ENCODE measurements at regions not wholly inside any gene's neighbourhood (a gene's known extent, or its start where the extent isn't known, plus 50 kb on each side); places are given as distances from the start of the nearest gene placed in this dataset.

GRCh38 chr2:129103936-129104878 is 785.5 kb upstream of the HS6ST1 start:
- Histone ChIP-seq H3K36me3 (ENCODE audit: control insufficient read depth, insufficient read depth, low read length) (no peaks in the 10 kb centered on the region), H3K9ac (ENCODE audit: insufficient read depth, low read length) (no peak overlapping the region), H3K4me3 (replicated peaks in 1 of 4; ENCODE audit: control extremely low read depth in 1 of 4, insufficient read depth in 1 of 4, low read depth in 3 of 4, low read length in 4 of 4) (no peak overlapping the region), H3K9me3 (ENCODE audit: control insufficient read depth, insufficient read depth, low read depth, low read length) (no peaks in the 10 kb centered on the region), H4K20me1 (ENCODE audit: control insufficient read depth, extremely low read depth, insufficient read depth, low read length) (no peaks in the 10 kb centered on the region), H2AFZ (ENCODE audit: low read length) (no peak overlapping the region), H3K4me2 (ENCODE audit: extremely low read depth, insufficient read depth, low read length) (no peak overlapping the region), H3K79me2 (ENCODE audit: control insufficient read depth, insufficient read depth, low read length) (no peaks in the 10 kb centered on the region), H3K27me3 (ENCODE audit: control insufficient read depth, insufficient read depth, low read length) (no peaks in the 10 kb centered on the region), H3K4me1 (ENCODE audit: control insufficient read depth, extremely low read depth, insufficient read depth, low read length) (no peaks in the 10 kb centered on the region), H3K27ac (ENCODE audit: insufficient read depth, low read length) (no peak overlapping the region)
- no peak for DNase-seq (ENCODE audit: low read depth in 2 of 2)
- no peak for TF ChIP-seq CTCF (conservative IDR thresholded peaks at IDR 0.05 in 1 of 2, IDR thresholded peaks at IDR 0.05 in 1 of 2; ENCODE audit: low read depth in 1 of 2, low read length in 2 of 2)
- TF ChIP-seq EZH2 (IDR thresholded peaks at IDR 0.05; ENCODE audit: low read length, missing control alignments) = no peak

GRCh38 chr2:129112181-129112580 is 793.5 kb upstream of the HS6ST1 start:
- no peak for DNase-seq (ENCODE audit: low read depth in 2 of 2)
- Histone ChIP-seq H3K9me3 (ENCODE audit: control insufficient read depth, insufficient read depth, low read depth, low read length) (no peaks in the 10 kb centered on the region), H3K27ac (ENCODE audit: insufficient read depth, low read length) (no peak overlapping the region), H3K9ac (ENCODE audit: insufficient read depth, low read length) (no peak overlapping the region), H3K4me3 (replicated peaks in 1 of 4; ENCODE audit: control extremely low read depth in 1 of 4, insufficient read depth in 1 of 4, low read depth in 3 of 4, low read length in 4 of 4) (no peak overlapping the region), H3K27me3 (ENCODE audit: control insufficient read depth, insufficient read depth, low read length) (no peaks in the 10 kb centered on the region), H2AFZ (ENCODE audit: low read length) (no peak overlapping the region), H4K20me1 (ENCODE audit: control insufficient read depth, extremely low read depth, insufficient read depth, low read length) (no peaks in the 10 kb centered on the region), H3K4me1 (ENCODE audit: control insufficient read depth, extremely low read depth, insufficient read depth, low read length) (no peaks in the 10 kb centered on the region), H3K36me3 (ENCODE audit: control insufficient read depth, insufficient read depth, low read length) (no peaks in the 10 kb centered on the region), H3K4me2 (ENCODE audit: extremely low read depth, insufficient read depth, low read length) (no peak overlapping the region), H3K79me2 (ENCODE audit: control insufficient read depth, insufficient read depth, low read length) (no peaks in the 10 kb centered on the region)
- TF ChIP-seq EZH2 (IDR thresholded peaks at IDR 0.05; ENCODE audit: low read length, missing control alignments) (no peak), CTCF (conservative IDR thresholded peaks at IDR 0.05 in 1 of 2, IDR thresholded peaks at IDR 0.05 in 1 of 2; ENCODE audit: low read depth in 1 of 2, low read length in 2 of 2) (no peak)

- Histone ChIP-seq H4K20me1 (ENCODE audit: control insufficient read depth, extremely low read depth, insufficient read depth, low read length) (no peaks in the 10 kb centered on the region), H3K9ac (ENCODE audit: insufficient read depth, low read length) (no peak overlapping the region), H3K36me3 (ENCODE audit: control insufficient read depth, insufficient read depth, low read length) (no peaks in the 10 kb centered on the region), H3K27ac (ENCODE audit: insufficient read depth, low read length) (no peak overlapping the region), H3K4me1 (ENCODE audit: control insufficient read depth, extremely low read depth, insufficient read depth, low read length) (no peaks in the 10 kb centered on the region), H3K4me2 (ENCODE audit: extremely low read depth, insufficient read depth, low read length) (no peak overlapping the region), H2AFZ (ENCODE audit: low read length) (no peak overlapping the region), H3K9me3 (ENCODE audit: control insufficient read depth, insufficient read depth, low read depth, low read length) (no peaks in the 10 kb centered on the region), H3K27me3 (ENCODE audit: control insufficient read depth, insufficient read depth, low read length) (no peaks in the 10 kb centered on the region), H3K79me2 (ENCODE audit: control insufficient read depth, insufficient read depth, low read length) (no peaks in the 10 kb centered on the region), H3K4me3 (replicated peaks in 1 of 4; ENCODE audit: control extremely low read depth in 1 of 4, insufficient read depth in 1 of 4, low read depth in 3 of 4, low read length in 4 of 4) (no peak overlapping the region)
- DNase-seq (ENCODE audit: low read depth in 2 of 2) = no peak
- TF ChIP-seq CTCF (conservative IDR thresholded peaks at IDR 0.05 in 1 of 2, IDR thresholded peaks at IDR 0.05 in 1 of 2; ENCODE audit: low read depth in 1 of 2, low read length in 2 of 2) (no peak), EZH2 (IDR thresholded peaks at IDR 0.05; ENCODE audit: low read length, missing control alignments) (no peak)
Observed at GRCh38 chr2:129113776-129114175, 795.1 kb upstream of the HS6ST1 start.
